PC-3 (cell line): ENCODE measurements at regions not wholly inside any gene's neighbourhood (a gene's known extent, or its start where the extent isn't known, plus 50 kb on each side); places are given as distances from the start of the nearest gene placed in this dataset.

Experiments used
- ATAC-seq: fragments of 200-7000 bp; cut with Tn5 transposase; 2 replicates; pipeline ENCODE4 v1.9.1; 2020; ENCODE audit warnings: mild to moderate bottlenecking, moderate library complexity
- BruUV-seq: library from RNA; stranded (reverse); fragments of 400-500 nt; replicated peaks from 2 replicates; lab custom pipeline; 2021; lab: Mats Ljungman, UMichigan
- CTCF ChIA-PET: fragments of 300-600 bp; sonication (Branson Sonifier 250); formaldehyde crosslinking; loops from one replicate; lab custom pipeline; 2022; ENCODE audit warnings: antibody characterized with exemption; lab: Charles Lee
- POLR2A ChIA-PET: fragments of 300-600 bp; sonication (Branson Sonifier 250); formaldehyde crosslinking; loops from one replicate; lab custom pipeline; 2022; ENCODE audit warnings: antibody characterized with exemption; ENCODE audit not compliant: unreplicated experiment; lab: Charles Lee
- DNase-seq: peaks from one replicate; pipeline ENCODE4 v3.0.0-alpha.2; 2015
- H2AFZ ChIP-seq: fragments of 300-600 bp; sonication (generic); 2 replicates; pipeline ENCODE4 v1.6.0; 2016; ENCODE audit warnings: antibody characterized with exemption, low read length
- H3F3A ChIP-seq: fragments of 300-600 bp; sonication (generic); one replicate; pipeline ENCODE4 v1.6.0; 2017; ENCODE audit warnings: antibody characterized with exemption, low read length, control low read depth, mild to moderate bottlenecking; ENCODE audit not compliant: unreplicated experiment
- H3K27ac ChIP-seq: fragments of 300-600 bp; sonication (generic); 2 replicates; pipeline ENCODE4 v1.5.1; 2016; ENCODE audit warnings: mild to moderate bottlenecking, low read length
- H3K27me3 ChIP-seq: fragments of 300-600 bp; sonication (generic); 2 replicates; pipeline ENCODE4 v1.6.1; 2016; ENCODE audit warnings: low read length, mixed read lengths
- H3K36me3 ChIP-seq: fragments of 300-600 bp; sonication (generic); 2 replicates; pipeline ENCODE4 v1.6.1; 2016; ENCODE audit warnings: low read depth, mixed run types, low read length, mixed read lengths
- H3K4me1 ChIP-seq: fragments of 300-600 bp; sonication (generic); 2 replicates; pipeline ENCODE4 v1.5.1; 2016; ENCODE audit warnings: low read length; ENCODE audit not compliant: insufficient read depth
- H3K4me2 ChIP-seq: fragments of 300-600 bp; sonication (generic); 2 replicates; pipeline ENCODE4 v1.6.0; 2016; ENCODE audit warnings: low read length
- H3K4me3 ChIP-seq: fragments of 300-600 bp; sonication (generic); 2 replicates; pipeline ENCODE4 v1.5.1; 2016; ENCODE audit warnings: mild to moderate bottlenecking, low read length, mixed read lengths
- H3K79me2 ChIP-seq: fragments of 300-600 bp; sonication (generic); 2 replicates; pipeline ENCODE4 v1.6.1; 2017; ENCODE audit warnings: low read length, mixed read lengths
- H3K9ac ChIP-seq: fragments of 300-600 bp; sonication (generic); 2 replicates; pipeline ENCODE4 v1.6.0; 2016; ENCODE audit warnings: mild to moderate bottlenecking, low read length
- H3K9me2 ChIP-seq: fragments of 300-600 bp; sonication (generic); replicated peaks from 2 replicates; pipeline ENCODE4 v1.6.1; 2016; ENCODE audit warnings: mixed run types, low read length, mixed read lengths
- H3K9me3 ChIP-seq: fragments of 300-600 bp; sonication (generic); 2 replicates; pipeline ENCODE4 v1.6.1; 2016; ENCODE audit warnings: low read length, mixed read lengths
- H4K20me1 ChIP-seq: fragments of 300-600 bp; sonication (generic); 2 replicates; pipeline ENCODE4 v1.6.1; 2016; ENCODE audit warnings: low read length, mixed read lengths
- EZH2 ChIP-seq: fragments of 300-600 bp; sonication (generic); IDR thresholded peaks from one replicate; pipeline ENCODE4 v1.6.1; 2017; ENCODE audit warnings: antibody characterized with exemption, mild to moderate bottlenecking, low read length; ENCODE audit not compliant: unreplicated experiment
- EZH2phosphoT487 ChIP-seq: fragments of 300-600 bp; sonication (generic); IDR thresholded peaks from 2 replicates; pipeline ENCODE4 v1.6.1; 2018; ENCODE audit warnings: mild to moderate bottlenecking, antibody characterized with exemption, low read length, borderline replicate concordance
- intact Hi-C: fragments of 100-400 bp; cut with micrococcal nuclease; formaldehyde crosslinking; loops from 2 replicates; pipeline ENCODE4 v1.9.0; 2023
- TF ChIP-seq, protein P1 (sequence below): fragments of 300-600 bp; sonication (generic); conservative IDR thresholded peaks from 2 replicates; pipeline ENCODE4 v1.5.1; 2017; ENCODE audit warnings: antibody characterized with exemption, low read depth, mild to moderate bottlenecking, low read length

DNA sequence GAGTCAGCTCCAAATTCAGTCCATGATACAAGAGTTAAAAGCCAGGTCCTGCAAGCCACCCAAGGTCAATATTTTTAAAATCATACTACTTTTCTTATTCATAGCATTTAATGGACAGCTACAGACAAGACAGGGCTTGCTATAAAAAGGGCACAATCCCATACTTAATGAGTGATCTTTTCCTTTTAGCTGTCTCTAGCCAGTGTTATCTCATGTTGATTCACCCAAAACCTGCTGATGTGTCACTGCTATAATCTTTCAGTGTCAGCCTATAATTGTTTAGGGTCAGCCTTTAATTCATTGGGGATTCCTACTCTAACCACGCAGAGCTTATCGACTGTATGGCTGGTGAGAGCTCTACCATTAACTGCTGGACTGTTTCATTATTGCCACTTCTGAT lies 51.2 kb upstream of the HCCS start:
- H3K27me3 ChIP-seq, result no peaks in the 10 kb centered on the region
- ChIA-PET POLR2A (no interaction called here), CTCF (no interaction called here)
- intact Hi-C loops, result no loop called here
- no TSS peak for BruUV-seq
- no peak overlapping the region for H2AFZ ChIP-seq
- no peaks in the 10 kb centered on the region for H3K9me2 ChIP-seq
- H3K4me3 ChIP-seq, result no peak overlapping the region
- TF ChIP-seq EZH2 (no peak), EZH2phosphoT487 (no peak)
- TF ChIP-seq, protein P1, sequence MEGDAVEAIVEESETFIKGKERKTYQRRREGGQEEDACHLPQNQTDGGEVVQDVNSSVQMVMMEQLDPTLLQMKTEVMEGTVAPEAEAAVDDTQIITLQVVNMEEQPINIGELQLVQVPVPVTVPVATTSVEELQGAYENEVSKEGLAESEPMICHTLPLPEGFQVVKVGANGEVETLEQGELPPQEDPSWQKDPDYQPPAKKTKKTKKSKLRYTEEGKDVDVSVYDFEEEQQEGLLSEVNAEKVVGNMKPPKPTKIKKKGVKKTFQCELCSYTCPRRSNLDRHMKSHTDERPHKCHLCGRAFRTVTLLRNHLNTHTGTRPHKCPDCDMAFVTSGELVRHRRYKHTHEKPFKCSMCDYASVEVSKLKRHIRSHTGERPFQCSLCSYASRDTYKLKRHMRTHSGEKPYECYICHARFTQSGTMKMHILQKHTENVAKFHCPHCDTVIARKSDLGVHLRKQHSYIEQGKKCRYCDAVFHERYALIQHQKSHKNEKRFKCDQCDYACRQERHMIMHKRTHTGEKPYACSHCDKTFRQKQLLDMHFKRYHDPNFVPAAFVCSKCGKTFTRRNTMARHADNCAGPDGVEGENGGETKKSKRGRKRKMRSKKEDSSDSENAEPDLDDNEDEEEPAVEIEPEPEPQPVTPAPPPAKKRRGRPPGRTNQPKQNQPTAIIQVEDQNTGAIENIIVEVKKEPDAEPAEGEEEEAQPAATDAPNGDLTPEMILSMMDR, result no peak
- peak; percentile 36 for DNase-seq
- no peaks in the 10 kb centered on the region for H4K20me1 ChIP-seq
- H3K9ac ChIP-seq, result no peak overlapping the region
- no peak overlapping the region for H3K4me2 ChIP-seq
- H3K4me1 ChIP-seq, result peaks cover 8% of the 10 kb centered on the region; the same call in 1 of the 2 replicates
- no peaks in the 10 kb centered on the region for H3F3A ChIP-seq
- ATAC-seq, result peak; percentile 57
- H3K79me2 ChIP-seq, result no peaks in the 10 kb centered on the region
- no peaks in the 10 kb centered on the region for H3K9me3 ChIP-seq
- H3K27ac ChIP-seq, result no peak overlapping the region
- H3K36me3 ChIP-seq, result no peaks in the 10 kb centered on the region
